ENCODE measurements at regions not wholly inside any gene's neighbourhood (a gene's known extent, or its start where the extent isn't known, plus 50 kb on each side); places are given as distances from the start of the nearest gene placed in this dataset.
A peak's percentile ranks its signal among the peaks of the same experiment; 100 is the strongest.

GRCh38 chr10:64546073-64546472, 1024.9 kb downstream of the REEP3 start:
- no peaks in the 10 kb centered on the region for H3K79me2 ChIP-seq (replicated peaks; ENCODE audit: insufficient read depth)
- no peak overlapping the region for H3K4me2 ChIP-seq
- peaks cover 9% of the 10 kb centered on the region for H3K4me1 ChIP-seq (ENCODE audit: insufficient read depth)
- H3K27me3 ChIP-seq (ENCODE audit: insufficient read depth), result no peaks in the 10 kb centered on the region
- Mint-ChIP-seq H3K27me3 (ENCODE audit: insufficient read depth, low read depth, poor library complexity) (no peaks in the 10 kb centered on the region), H3K9me3 (no peaks in the 10 kb centered on the region), H3K27ac (no peak overlapping the region), H3K36me3 (ENCODE audit: low read depth) (no peaks in the 10 kb centered on the region), H3K4me3 (no peak overlapping the region), H3K4me1 (peaks cover 12% of the 10 kb centered on the region)
- H3K27ac ChIP-seq (ENCODE audit: low read depth), result no peak overlapping the region
- no peaks in the 10 kb centered on the region for H3K9me2 ChIP-seq (ENCODE audit: insufficient read depth)
- H3K4me3 ChIP-seq, result no peak overlapping the region
- ATAC-seq, result no peak
- H3F3A ChIP-seq (replicated peaks; ENCODE audit: low read depth), result no peaks in the 10 kb centered on the region
- no peak for TF ChIP-seq STAT1 (IDR thresholded peaks at IDR 0.05; ENCODE audit: unreplicated experiment)
- TF ChIP-seq ZNF114 (CRISPR knock-in tag; IDR thresholded peaks at IDR 0.05), result no peak
- TF ChIP-seq, protein P1, sequence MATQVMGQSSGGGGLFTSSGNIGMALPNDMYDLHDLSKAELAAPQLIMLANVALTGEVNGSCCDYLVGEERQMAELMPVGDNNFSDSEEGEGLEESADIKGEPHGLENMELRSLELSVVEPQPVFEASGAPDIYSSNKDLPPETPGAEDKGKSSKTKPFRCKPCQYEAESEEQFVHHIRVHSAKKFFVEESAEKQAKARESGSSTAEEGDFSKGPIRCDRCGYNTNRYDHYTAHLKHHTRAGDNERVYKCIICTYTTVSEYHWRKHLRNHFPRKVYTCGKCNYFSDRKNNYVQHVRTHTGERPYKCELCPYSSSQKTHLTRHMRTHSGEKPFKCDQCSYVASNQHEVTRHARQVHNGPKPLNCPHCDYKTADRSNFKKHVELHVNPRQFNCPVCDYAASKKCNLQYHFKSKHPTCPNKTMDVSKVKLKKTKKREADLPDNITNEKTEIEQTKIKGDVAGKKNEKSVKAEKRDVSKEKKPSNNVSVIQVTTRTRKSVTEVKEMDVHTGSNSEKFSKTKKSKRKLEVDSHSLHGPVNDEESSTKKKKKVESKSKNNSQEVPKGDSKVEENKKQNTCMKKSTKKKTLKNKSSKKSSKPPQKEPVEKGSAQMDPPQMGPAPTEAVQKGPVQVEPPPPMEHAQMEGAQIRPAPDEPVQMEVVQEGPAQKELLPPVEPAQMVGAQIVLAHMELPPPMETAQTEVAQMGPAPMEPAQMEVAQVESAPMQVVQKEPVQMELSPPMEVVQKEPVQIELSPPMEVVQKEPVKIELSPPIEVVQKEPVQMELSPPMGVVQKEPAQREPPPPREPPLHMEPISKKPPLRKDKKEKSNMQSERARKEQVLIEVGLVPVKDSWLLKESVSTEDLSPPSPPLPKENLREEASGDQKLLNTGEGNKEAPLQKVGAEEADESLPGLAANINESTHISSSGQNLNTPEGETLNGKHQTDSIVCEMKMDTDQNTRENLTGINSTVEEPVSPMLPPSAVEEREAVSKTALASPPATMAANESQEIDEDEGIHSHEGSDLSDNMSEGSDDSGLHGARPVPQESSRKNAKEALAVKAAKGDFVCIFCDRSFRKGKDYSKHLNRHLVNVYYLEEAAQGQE (IDR thresholded peaks at IDR 0.05; ENCODE audit: unreplicated experiment), result no peak
- TF ChIP-seq, protein P2, sequence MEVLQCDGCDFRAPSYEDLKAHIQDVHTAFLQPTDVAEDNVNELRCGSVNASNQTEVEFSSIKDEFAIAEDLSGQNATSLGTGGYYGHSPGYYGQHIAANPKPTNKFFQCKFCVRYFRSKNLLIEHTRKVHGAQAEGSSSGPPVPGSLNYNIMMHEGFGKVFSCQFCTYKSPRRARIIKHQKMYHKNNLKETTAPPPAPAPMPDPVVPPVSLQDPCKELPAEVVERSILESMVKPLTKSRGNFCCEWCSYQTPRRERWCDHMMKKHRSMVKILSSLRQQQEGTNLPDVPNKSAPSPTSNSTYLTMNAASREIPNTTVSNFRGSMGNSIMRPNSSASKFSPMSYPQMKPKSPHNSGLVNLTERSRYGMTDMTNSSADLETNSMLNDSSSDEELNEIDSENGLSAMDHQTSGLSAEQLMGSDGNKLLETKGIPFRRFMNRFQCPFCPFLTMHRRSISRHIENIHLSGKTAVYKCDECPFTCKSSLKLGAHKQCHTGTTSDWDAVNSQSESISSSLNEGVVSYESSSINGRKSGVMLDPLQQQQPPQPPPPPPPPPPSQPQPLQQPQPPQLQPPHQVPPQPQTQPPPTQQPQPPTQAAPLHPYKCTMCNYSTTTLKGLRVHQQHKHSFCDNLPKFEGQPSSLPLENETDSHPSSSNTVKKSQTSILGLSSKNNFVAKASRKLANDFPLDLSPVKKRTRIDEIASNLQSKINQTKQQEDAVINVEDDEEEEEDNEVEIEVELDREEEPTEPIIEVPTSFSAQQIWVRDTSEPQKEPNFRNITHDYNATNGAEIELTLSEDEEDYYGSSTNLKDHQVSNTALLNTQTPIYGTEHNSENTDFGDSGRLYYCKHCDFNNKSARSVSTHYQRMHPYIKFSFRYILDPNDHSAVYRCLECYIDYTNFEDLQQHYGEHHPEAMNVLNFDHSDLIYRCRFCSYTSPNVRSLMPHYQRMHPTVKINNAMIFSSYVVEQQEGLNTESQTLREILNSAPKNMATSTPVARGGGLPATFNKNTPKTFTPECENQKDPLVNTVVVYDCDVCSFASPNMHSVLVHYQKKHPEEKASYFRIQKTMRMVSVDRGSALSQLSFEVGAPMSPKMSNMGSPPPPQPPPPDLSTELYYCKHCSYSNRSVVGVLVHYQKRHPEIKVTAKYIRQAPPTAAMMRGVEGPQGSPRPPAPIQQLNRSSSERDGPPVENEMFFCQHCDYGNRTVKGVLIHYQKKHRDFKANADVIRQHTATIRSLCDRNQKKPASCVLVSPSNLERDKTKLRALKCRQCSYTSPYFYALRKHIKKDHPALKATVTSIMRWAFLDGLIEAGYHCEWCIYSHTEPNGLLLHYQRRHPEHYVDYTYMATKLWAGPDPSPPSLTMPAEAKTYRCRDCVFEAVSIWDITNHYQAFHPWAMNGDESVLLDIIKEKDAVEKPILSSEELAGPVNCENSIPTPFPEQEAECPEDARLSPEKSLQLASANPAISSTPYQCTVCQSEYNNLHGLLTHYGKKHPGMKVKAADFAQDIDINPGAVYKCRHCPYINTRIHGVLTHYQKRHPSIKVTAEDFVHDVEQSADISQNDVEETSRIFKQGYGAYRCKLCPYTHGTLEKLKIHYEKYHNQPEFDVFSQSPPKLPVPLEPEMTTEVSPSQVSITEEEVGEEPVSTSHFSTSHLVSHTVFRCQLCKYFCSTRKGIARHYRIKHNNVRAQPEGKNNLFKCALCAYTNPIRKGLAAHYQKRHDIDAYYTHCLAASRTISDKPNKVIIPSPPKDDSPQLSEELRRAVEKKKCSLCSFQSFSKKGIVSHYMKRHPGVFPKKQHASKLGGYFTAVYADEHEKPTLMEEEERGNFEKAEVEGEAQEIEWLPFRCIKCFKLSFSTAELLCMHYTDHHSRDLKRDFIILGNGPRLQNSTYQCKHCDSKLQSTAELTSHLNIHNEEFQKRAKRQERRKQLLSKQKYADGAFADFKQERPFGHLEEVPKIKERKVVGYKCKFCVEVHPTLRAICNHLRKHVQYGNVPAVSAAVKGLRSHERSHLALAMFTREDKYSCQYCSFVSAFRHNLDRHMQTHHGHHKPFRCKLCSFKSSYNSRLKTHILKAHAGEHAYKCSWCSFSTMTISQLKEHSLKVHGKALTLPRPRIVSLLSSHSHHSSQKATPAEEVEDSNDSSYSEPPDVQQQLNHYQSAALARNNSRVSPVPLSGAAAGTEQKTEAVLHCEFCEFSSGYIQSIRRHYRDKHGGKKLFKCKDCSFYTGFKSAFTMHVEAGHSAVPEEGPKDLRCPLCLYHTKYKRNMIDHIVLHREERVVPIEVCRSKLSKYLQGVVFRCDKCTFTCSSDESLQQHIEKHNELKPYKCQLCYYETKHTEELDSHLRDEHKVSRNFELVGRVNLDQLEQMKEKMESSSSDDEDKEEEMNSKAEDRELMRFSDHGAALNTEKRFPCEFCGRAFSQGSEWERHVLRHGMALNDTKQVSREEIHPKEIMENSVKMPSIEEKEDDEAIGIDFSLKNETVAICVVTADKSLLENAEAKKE (CRISPR knock-in tag; IDR thresholded peaks at IDR 0.05), result no peak
- TF ChIP-seq JUNB (IDR thresholded peaks at IDR 0.05; ENCODE audit: unreplicated experiment), result no peak
- TF ChIP-seq POLR2AphosphoS5 (IDR thresholded peaks at IDR 0.05; ENCODE audit: low read depth), result no peak
- TF ChIP-seq ZNF331 (CRISPR knock-in tag; IDR thresholded peaks at IDR 0.05; ENCODE audit: low read depth), result no peak
- TF ChIP-seq EZH2 (IDR thresholded peaks at IDR 0.05; ENCODE audit: low read depth, unreplicated experiment), result no peak
- no peak for TF ChIP-seq CTCF (conservative IDR thresholded peaks at IDR 0.05; ENCODE audit: low read depth in 2 of 2)
- TF ChIP-seq CREB1 (CRISPR knock-in tag; IDR thresholded peaks at IDR 0.05; ENCODE audit: low read depth), result no peak
- TF ChIP-seq NANOG (IDR thresholded peaks at IDR 0.05; ENCODE audit: borderline replicate concordance), result no peak
- no peak for DNase-seq (ENCODE audit: low spot score)
- H3K36me3 ChIP-seq (ENCODE audit: insufficient read depth), result no peaks in the 10 kb centered on the region
- 0 out of 2 replicates have a peak overlapping the region, but pooled peaks have one; percentile 24 for H2AFZ ChIP-seq
- H4K20me1 ChIP-seq (replicated peaks; ENCODE audit: insufficient read depth), result no peaks in the 10 kb centered on the region
